Thyroid gland (tissue), 4 donors: ENCODE measurements at regions not wholly inside any gene's neighbourhood (a gene's known extent, or its start where the extent isn't known, plus 50 kb on each side); places are given as distances from the start of the nearest gene placed in this dataset.

ENCODE experiments used
- CTCF ChIP-seq, 6 experiments: fragments of 200-600 bp in 3 of 6; fragments of 450-650 bp in 3 of 6; sonication (generic) in 3 of 6; IDR thresholded peaks; one replicate each; pipeline ENCODE4 v1.5.1; 2016 to 2019; ENCODE audit warnings: antibody characterized with exemption in 6 of 6, mild to moderate bottlenecking in 2 of 6, inconsistent platforms in 1 of 6, moderate library complexity in 1 of 6
- POLR2A ChIP-seq, 2 donors: fragments of 450-650 bp; IDR thresholded peaks; one replicate each; pipeline ENCODE4 v1.6.1; 2017; ENCODE audit warnings: antibody characterized with exemption in 2 of 2, mild to moderate bottlenecking in 2 of 2, moderate library complexity in 1 of 2

- TF ChIP-seq CTCF (IDR thresholded peaks at IDR 0.05) (no peak), POLR2A (IDR thresholded peaks at IDR 0.05) (no peak)
Observed at GRCh38 chr3:83076041-83076440, 1314.6 kb upstream of the GBE1 start.
